DMS 273 (cell line): ENCODE measurements at regions not wholly inside any gene's neighbourhood (a gene's known extent, or its start where the extent isn't known, plus 50 kb on each side); places are given as distances from the start of the nearest gene placed in this dataset.
"Not testable (repeated sequence)": the region's sequence is repeated elsewhere in the genome, so short reads cannot be mapped to it uniquely, and the experiment has no call there.

Source experiments
- DNase-seq: peaks from one replicate; lab custom pipeline; 2025; ENCODE audit not compliant: unreplicated experiment; lab: John Stamatoyannopoulos, UW

- no peak for DNase-seq
Measured at GRCh38 chr9:97772145-97772544, 75.0 kb upstream of the XPA start.

- DNase-seq = no peak
Measured at GRCh38 chr9:97773091-97773490, 76.0 kb upstream of the XPA start.

GRCh38 chr9:97773723-97774122 is 76.6 kb upstream of the XPA start:
- peak; percentile 27 for DNase-seq

- peak; percentile 5 for DNase-seq
Measured at GRCh38 chr9:97774673-97775072, 77.5 kb upstream of the XPA start.

GRCh38 chr9:97778740-97779139 is 74.3 kb upstream of the FOXE1 start:
- not testable (repeated sequence) for DNase-seq

- DNase-seq = no peak
Measured at GRCh38 chr9:97779608-97780007, 73.4 kb upstream of the FOXE1 start.

GRCh38 chr9:97781902-97782301 is 71.1 kb upstream of the FOXE1 start:
- no peak for DNase-seq

- DNase-seq = no peak
Measured at GRCh38 chr9:97786341-97786740, 66.7 kb upstream of the FOXE1 start.

- no peak for DNase-seq
Measured at GRCh38 chr9:97787551-97787950, 65.5 kb upstream of the FOXE1 start.

- no peak for DNase-seq
Measured at GRCh38 chr9:97788763-97789663, 64.0 kb upstream of the FOXE1 start.

- no peak for DNase-seq
Measured at GRCh38 chr9:97790542-97790941, 62.5 kb upstream of the FOXE1 start.

GRCh38 chr9:97791542-97791941 is 61.5 kb upstream of the FOXE1 start:
- no peak for DNase-seq

- DNase-seq = no peak
Measured at GRCh38 chr9:97793067-97793466, 60.0 kb upstream of the FOXE1 start.

- no peak for DNase-seq
Measured at GRCh38 chr9:97794666-97795065, 58.4 kb upstream of the FOXE1 start.

GRCh38 chr9:97796176-97796575 is 56.9 kb upstream of the FOXE1 start:
- not testable (repeated sequence) for DNase-seq

GRCh38 chr9:97801180-97801579 is 51.8 kb upstream of the FOXE1 start:
- DNase-seq = no peak

GRCh38 chr9:97802276-97802675 is 50.8 kb upstream of the FOXE1 start:
- no peak for DNase-seq

- DNase-seq = peak; percentile 84
Measured at GRCh38 chr9:97803167-97804058, 49.6 kb upstream of the FOXE1 start.
